GM21360 (cell line): ENCODE measurements at regions not wholly inside any gene's neighbourhood (a gene's known extent, or its start where the extent isn't known, plus 50 kb on each side); places are given as distances from the start of the nearest gene placed in this dataset.

Experiments used
- ATAC-seq: cut with Tn5 transposase; IDR thresholded peaks from one replicate; pipeline ENCODE4 v1.9.1; 2021; ENCODE audit warnings: mild to moderate bottlenecking, moderate library complexity; ENCODE audit not compliant: unreplicated experiment

- no peak for ATAC-seq
Measured at GRCh38 chr6:98583506-98583905, 250.9 kb upstream of the POU3F2 start.

DNA sequence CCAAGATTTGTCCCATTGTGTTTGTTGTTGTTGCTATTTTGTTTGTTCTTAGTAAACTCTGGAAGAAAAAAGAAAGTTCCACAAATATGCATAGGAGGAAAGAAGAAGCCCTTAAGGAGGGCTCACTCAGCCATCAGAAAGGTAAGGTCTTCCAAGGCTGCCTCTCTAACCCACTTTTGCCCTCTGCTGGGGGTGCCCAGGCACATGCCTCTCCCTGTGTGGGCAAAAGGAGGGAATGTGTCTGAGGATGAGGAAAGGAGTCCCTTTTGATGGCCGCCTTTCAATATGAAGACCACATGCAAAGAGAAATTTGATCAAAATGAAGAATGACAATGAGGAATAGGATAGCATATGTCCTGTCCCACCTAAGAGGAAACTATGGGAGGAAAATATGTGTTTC lies 248.2 kb upstream of the POU3F2 start:
- ATAC-seq, result no peak

DNA sequence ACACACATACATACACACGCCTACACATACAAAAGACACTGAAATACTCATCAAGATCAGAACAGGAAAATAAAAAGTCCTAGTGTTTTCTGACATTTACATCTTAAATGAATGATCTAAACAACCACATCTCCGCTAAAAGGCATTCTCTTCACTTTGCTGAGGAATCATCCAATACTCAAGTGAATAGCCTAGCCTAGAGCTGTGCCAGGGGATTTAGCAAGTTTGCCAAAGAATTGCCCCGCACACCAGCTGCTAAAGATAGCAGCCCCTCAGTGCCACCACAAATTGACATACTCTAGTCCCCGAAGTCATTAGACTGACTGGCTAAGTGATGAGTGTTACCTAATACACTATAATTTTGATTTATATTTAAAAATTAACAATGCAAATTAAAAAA lies 246.8 kb upstream of the POU3F2 start:
- no peak for ATAC-seq

GRCh38 chr6:98589536-98589935 lies 244.8 kb upstream of the POU3F2 start:
- ATAC-seq, result no peak

- no peak for ATAC-seq
Measured at GRCh38 chr6:98590136-98590681, 244.2 kb upstream of the POU3F2 start.

DNA sequence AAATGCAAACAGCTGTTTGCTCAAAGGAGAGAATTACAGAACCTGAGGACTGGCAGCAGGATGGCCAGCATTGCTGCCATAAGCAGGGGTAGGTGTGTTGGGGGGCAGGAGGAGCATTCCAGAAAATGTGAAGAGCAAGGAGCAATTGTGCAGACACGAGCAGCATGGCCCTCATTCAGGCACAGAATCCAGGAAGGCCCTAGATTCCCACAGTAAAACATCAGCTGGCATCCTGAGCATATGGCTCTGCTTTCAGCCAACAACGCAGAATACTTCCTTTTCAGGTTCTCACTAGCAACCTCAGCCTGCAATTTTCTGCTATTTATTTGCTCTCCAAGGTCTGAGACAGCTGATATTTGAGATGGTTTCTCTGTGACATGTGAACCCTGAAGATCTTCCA lies 243.4 kb upstream of the POU3F2 start:
- no peak for ATAC-seq

- no peak for ATAC-seq
Measured at GRCh38 chr6:98593676-98594075, 240.7 kb upstream of the POU3F2 start.

DNA sequence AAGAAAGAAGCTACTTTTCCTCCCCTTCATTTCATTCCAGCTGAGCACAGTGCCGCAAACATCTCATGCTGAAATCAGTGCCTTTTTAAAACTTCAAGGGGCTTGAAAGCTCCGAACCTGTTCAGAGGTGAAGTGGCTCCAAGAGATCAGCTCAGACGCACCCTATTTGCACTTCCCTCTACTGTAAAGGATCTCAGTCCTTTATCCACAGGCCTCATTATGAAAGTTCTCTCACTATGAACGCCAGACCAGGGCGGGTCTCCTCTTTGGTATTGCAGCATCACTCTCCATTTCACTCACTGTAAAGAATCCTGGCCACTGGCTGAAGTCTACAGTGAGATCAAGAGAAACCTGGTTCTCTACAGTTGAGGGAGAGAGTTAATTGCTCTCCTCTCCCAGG lies 232.7 kb upstream of the POU3F2 start:
- no peak for ATAC-seq

GRCh38 chr6:98605705-98606104 lies 228.7 kb upstream of the POU3F2 start:
- ATAC-seq, result no peak

GRCh38 chr6:98627129-98627775 lies 207.1 kb upstream of the POU3F2 start:
- no peak for ATAC-seq

DNA sequence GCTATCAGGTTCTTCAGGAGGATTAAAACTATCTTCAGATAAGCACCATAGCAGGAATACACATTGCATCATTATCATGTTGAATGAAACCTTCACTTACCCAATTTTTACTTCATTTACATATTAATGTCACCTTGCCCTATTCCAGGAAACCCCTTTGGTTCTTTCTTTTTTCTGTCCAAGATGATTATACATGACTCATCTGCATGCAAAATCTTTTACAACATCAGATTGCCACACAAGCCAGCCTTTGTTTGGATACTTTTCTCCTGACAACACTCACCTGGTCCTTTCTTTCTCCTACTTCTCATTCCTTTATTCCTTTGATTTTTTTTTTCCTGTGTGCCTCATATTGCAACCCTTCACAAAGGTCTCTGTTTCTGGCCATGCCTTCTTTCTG lies 200.5 kb upstream of the POU3F2 start:
- ATAC-seq, result no peak

- no peak for ATAC-seq
Measured at GRCh38 chr6:98634569-98634968, 199.8 kb upstream of the POU3F2 start.

GRCh38 chr6:98635191-98635590 lies 199.2 kb upstream of the POU3F2 start:
- ATAC-seq, result no peak

DNA sequence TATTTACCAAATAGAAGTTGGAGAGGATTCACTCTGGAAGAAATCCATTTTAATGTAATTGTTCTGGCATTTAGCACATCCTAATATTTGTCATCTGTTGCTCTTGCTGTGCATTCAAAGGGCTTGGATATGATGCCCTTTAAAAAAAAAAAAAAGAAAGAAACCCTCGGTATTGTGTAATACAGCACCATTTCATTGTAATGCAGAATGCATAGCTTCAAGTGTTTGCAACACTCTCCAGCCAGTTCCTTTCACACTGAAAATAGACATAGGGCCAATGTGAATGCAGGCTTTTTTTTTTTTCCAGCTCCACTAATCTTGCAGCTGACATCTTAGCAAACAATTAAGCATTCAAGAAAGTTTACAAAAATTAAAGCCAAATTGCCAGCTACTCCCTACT lies 197.4 kb upstream of the POU3F2 start:
- ATAC-seq, result no peak

GRCh38 chr6:98639089-98639635 lies 195.2 kb upstream of the POU3F2 start:
- ATAC-seq, result no peak

DNA sequence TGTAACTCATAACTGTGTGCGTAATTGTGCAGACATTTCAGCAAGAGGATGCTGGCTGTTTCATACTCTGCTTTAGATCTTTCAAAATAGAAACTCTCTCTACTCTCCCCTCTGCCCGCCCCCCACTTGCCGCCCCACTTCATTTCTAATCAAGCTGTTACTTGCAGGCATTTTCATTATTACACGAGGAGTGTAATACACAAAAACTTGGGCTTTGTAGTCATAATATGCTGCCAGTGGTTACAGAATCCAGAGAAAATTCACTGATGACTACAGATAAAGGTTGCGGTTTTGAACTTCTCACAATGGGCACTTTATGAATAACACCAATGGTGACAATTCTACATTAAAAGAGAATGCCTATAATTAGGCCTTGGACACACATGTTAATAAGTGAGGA lies 194.0 kb upstream of the POU3F2 start:
- ATAC-seq, result no peak

GRCh38 chr6:98641949-98642719 lies 192.2 kb upstream of the POU3F2 start:
- ATAC-seq, result no peak

GRCh38 chr6:98644063-98644462 lies 190.3 kb upstream of the POU3F2 start:
- no peak for ATAC-seq

DNA sequence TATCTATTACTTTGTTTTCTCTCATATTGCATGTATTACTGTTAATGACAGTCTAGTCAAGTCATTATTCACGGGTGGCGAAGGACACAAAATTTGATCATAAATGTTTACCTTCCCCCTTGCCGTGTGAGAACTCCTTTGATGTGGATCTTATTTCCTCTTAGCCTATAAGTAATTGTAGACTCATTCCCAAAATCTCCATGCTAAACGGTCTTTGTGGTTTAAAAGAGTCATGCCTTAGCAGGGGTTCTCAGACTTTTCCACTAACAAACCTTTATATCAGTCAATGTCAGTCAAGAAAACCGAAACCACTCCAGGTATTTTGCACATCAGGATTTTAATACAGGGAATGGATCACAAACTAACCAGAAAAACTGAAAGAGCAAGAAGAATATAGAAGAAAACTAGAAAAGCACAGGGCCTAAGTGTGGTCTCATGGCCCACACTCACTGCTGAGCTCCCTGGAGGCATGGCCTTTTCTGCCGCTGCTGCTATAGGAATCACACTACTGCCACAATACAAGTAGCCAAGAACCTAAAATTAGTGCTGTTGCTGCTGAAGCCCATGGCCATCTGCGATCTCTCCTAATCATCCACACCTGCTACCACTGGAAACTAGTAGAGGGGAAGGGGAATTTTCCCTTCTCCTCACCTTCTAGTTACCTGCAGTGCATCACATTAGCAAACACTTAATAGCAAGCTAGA lies 186.0 kb upstream of the POU3F2 start:
- ATAC-seq, result no peak

DNA sequence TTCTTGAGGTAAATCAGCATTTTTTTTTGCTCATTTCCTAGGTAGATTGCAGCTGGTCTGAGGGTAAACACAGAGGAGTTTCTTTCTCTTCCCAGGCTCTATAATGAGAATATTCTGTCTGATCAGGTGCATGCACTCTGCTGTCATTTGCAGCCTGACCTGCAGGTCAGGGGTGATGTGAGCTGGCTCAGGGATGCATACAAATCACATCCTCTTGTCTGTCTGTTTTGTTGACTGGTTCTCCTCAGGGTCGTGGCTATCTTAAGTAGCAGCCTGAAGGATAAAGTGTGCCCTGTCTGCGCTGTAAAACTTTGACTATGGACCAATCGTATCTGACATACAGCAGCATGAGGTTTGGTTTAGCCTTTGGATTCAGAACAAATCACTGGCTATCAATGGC lies 183.4 kb upstream of the POU3F2 start:
- ATAC-seq, result no peak

DNA sequence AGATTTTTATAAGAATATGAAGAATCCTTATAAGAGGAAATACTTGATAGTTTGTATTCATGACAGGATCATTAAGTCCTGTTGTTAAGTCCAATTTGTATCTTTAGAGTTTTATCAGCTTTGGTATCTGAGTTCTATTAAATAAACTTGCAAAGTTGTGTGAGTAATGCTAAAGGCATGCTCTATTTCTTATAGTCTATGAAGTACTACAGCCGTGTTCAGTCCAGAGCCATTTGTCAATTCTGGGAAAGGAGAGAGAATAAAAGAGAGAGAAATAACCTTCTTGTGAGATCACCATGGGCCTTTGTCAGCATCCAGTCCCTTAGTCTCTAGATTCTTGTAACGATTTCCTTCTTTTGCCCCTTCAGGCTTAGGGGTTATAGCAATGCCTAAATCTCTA lies 181.2 kb upstream of the POU3F2 start:
- ATAC-seq, result no peak

- no peak for ATAC-seq
Measured at GRCh38 chr6:98657764-98658163, 176.6 kb upstream of the POU3F2 start.
